PC-9 (cell line): ENCODE measurements at regions not wholly inside any gene's neighbourhood (a gene's known extent, or its start where the extent isn't known, plus 50 kb on each side); places are given as distances from the start of the nearest gene placed in this dataset.
A peak's percentile ranks its signal among the peaks of the same experiment; 100 is the strongest.

Source experiments
- BruUV-seq: library from RNA; stranded (reverse); fragments of 400-500 nt; replicated peaks from 2 replicates; lab custom pipeline; 2021; lab: Mats Ljungman, UMichigan
- CTCF ChIA-PET: fragments of 300-600 bp; sonication (Branson Sonifier 250); formaldehyde crosslinking; loops from one replicate; lab custom pipeline; 2022; ENCODE audit warnings: antibody characterized with exemption; lab: Charles Lee
- POLR2A ChIA-PET: fragments of 300-600 bp; sonication (Branson Sonifier 250); formaldehyde crosslinking; loops from one replicate; lab custom pipeline; 2022; ENCODE audit warnings: antibody characterized with exemption; ENCODE audit not compliant: unreplicated experiment; lab: Charles Lee
- DNase-seq, 2 experiments: peaks; one replicate each; pipeline versions ENCODE4 v3.0.0 to v3.0.0-alpha.2; 2015 to 2022; ENCODE audit warnings: mixed read lengths in 1 of 2
- H2AFZ ChIP-seq: fragments of 200-600 bp; sonication (generic); 2 replicates; pipeline ENCODE4 v1.8.1; 2017; ENCODE audit warnings: antibody characterized with exemption
- H3F3A ChIP-seq: fragments of 200-600 bp; sonication (generic); 2 replicates; pipeline ENCODE4 v1.8.1; 2017; ENCODE audit warnings: antibody characterized with exemption, mild to moderate bottlenecking, low read depth; ENCODE audit not compliant: insufficient read depth
- H3K27ac ChIP-seq: fragments of 200-600 bp; sonication (generic); 2 replicates; pipeline ENCODE4 v1.6.1; 2016; ENCODE audit warnings: mixed run types
- H3K27me3 ChIP-seq: fragments of 200-600 bp; sonication (generic); 2 replicates; pipeline ENCODE4 v1.6.1; 2016; ENCODE audit warnings: low read depth, mixed run types; ENCODE audit not compliant: insufficient read depth
- H3K36me3 ChIP-seq: fragments of 200-600 bp; sonication (generic); 2 replicates; pipeline ENCODE4 v1.6.1; 2016; ENCODE audit warnings: low read depth, mixed run types
- H3K4me1 ChIP-seq: fragments of 200-600 bp; sonication (generic); replicated peaks from 2 replicates; pipeline ENCODE4 v1.6.1; 2016; ENCODE audit warnings: mixed run types; ENCODE audit not compliant: insufficient read depth
- H3K4me2 ChIP-seq: fragments of 200-600 bp; sonication (generic); 2 replicates; pipeline ENCODE4 v1.6.1; 2017; ENCODE audit warnings: mixed run types
- H3K4me3 ChIP-seq: fragments of 200-600 bp; sonication (generic); 2 replicates; pipeline ENCODE4 v1.6.1; 2016; ENCODE audit warnings: mixed run types
- H3K79me2 ChIP-seq: fragments of 200-600 bp; sonication (generic); 2 replicates; pipeline ENCODE4 v1.6.1; 2017; ENCODE audit warnings: low read depth, mixed run types
- H3K9me2 ChIP-seq: fragments of 200-600 bp; sonication (generic); 2 replicates; pipeline ENCODE4 v1.8.1; 2017; ENCODE audit warnings: mild to moderate bottlenecking; ENCODE audit not compliant: insufficient read depth
- H3K9me3 ChIP-seq: fragments of 200-600 bp; sonication (generic); 2 replicates; pipeline ENCODE4 v1.8.1; 2016; ENCODE audit warnings: low read depth; ENCODE audit not compliant: insufficient read depth
- H4K20me1 ChIP-seq: fragments of 200-600 bp; sonication (generic); 2 replicates; pipeline ENCODE4 v1.8.1; 2017; ENCODE audit not compliant: insufficient read depth
- EZH2 ChIP-seq: fragments of 200-600 bp; sonication (generic); IDR thresholded peaks from 2 replicates; pipeline ENCODE4 v1.8.0; 2017; ENCODE audit warnings: antibody characterized with exemption, low read depth
- intact Hi-C: fragments of 100-400 bp; cut with micrococcal nuclease; formaldehyde crosslinking; loops from one replicate; pipeline ENCODE4 v1.10.0; 2022; ENCODE audit not compliant: unreplicated experiment
- TF ChIP-seq, protein P1 (sequence below): fragments of 200-600 bp; sonication (generic); conservative IDR thresholded peaks from 2 replicates; pipeline ENCODE4 v1.6.1; 2017; ENCODE audit warnings: mixed run types, antibody characterized with exemption, mild to moderate bottlenecking, moderate library complexity

DNA sequence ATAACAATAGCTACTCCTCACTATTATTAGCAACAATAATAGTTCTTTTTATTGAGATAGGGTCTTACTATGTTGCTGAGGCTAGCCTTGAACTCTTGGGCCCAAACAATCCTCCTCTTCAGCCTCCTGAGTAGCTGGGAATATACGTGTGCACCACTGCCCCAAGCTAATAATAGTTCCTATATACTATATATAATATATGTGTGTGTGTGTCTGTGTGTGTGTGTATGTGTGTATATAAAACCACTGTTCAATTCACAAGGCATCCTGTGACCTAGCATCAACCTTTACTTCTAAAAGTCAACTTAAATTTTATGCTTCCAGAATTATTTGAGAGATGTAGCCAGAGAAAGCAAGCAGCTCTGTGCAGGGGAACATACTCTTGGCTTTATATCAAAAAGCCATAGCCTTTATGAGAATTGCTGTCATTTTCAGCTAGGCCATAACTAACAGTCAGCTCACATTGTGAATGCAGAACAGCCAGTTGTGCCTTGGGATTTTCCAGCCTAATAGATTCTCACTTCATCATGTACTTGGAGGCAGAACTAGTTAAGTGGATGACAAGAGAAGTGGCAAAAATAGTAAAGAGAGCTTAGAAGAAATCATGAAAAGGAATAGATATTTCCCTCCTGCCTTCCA lies 665.5 kb downstream of the NYAP2 start:
- H3K4me2 ChIP-seq = no peak overlapping the region
- no peak overlapping the region for H3K27ac ChIP-seq
- no peak for DNase-seq
- no peak overlapping the region for H3K4me3 ChIP-seq
- BruUV-seq = no TSS peak
- CTCF ChIA-PET = no interaction called here
- H3K36me3 ChIP-seq = no peaks in the 10 kb centered on the region
- peaks cover 7% of the 10 kb centered on the region for H3F3A ChIP-seq
- peaks cover 18% of the 10 kb centered on the region for H3K4me1 ChIP-seq
- no peak overlapping the region for H2AFZ ChIP-seq
- intact Hi-C loops = no loop called here
- H3K79me2 ChIP-seq = no peaks in the 10 kb centered on the region
- peaks cover 9% of the 10 kb centered on the region for H3K9me3 ChIP-seq
- H3K27me3 ChIP-seq = no peaks in the 10 kb centered on the region
- no peaks in the 10 kb centered on the region for H3K9me2 ChIP-seq
- H4K20me1 ChIP-seq = no peaks in the 10 kb centered on the region
- POLR2A ChIA-PET = no interaction called here
- TF ChIP-seq, protein P1, sequence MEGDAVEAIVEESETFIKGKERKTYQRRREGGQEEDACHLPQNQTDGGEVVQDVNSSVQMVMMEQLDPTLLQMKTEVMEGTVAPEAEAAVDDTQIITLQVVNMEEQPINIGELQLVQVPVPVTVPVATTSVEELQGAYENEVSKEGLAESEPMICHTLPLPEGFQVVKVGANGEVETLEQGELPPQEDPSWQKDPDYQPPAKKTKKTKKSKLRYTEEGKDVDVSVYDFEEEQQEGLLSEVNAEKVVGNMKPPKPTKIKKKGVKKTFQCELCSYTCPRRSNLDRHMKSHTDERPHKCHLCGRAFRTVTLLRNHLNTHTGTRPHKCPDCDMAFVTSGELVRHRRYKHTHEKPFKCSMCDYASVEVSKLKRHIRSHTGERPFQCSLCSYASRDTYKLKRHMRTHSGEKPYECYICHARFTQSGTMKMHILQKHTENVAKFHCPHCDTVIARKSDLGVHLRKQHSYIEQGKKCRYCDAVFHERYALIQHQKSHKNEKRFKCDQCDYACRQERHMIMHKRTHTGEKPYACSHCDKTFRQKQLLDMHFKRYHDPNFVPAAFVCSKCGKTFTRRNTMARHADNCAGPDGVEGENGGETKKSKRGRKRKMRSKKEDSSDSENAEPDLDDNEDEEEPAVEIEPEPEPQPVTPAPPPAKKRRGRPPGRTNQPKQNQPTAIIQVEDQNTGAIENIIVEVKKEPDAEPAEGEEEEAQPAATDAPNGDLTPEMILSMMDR = no peak
- no peak for TF ChIP-seq EZH2

- Histone ChIP-seq H3K36me3 (no peaks in the 10 kb centered on the region), H3K79me2 (no peaks in the 10 kb centered on the region), H3K4me1 (peaks cover 18% of the 10 kb centered on the region), H3K27ac (peak overlapping the region; percentile 73), H3K27me3 (no peaks in the 10 kb centered on the region), H3K9me2 (no peaks in the 10 kb centered on the region), H3K4me2 (peak overlapping the region; percentile 37), H3K4me3 (no peak overlapping the region), H3F3A (peaks cover 7% of the 10 kb centered on the region), H3K9me3 (peaks cover 9% of the 10 kb centered on the region), H4K20me1 (no peaks in the 10 kb centered on the region), H2AFZ (no peak overlapping the region; the same call in 1 of the 2 replicates)
- intact Hi-C loops = no loop called here
- TF ChIP-seq, protein P1 = no peak
- ChIA-PET CTCF (no interaction called here), POLR2A (no interaction called here)
- no TSS peak for BruUV-seq
- peak in 1 of 2 experiments; percentile 73 for DNase-seq
Observed at GRCh38 chr2:226063704-226064440, 664.4 kb downstream of the NYAP2 start.

- intact Hi-C loops = no loop called here
- DNase-seq = no peak
- Histone ChIP-seq H3K36me3 (no peaks in the 10 kb centered on the region), H3K4me1 (peaks cover 18% of the 10 kb centered on the region), H3K79me2 (no peaks in the 10 kb centered on the region), H3K27ac (no peak overlapping the region), H3K4me2 (no peak overlapping the region), H3K9me2 (no peaks in the 10 kb centered on the region), H4K20me1 (no peaks in the 10 kb centered on the region), H2AFZ (no peak overlapping the region), H3K4me3 (no peak overlapping the region), H3K9me3 (peaks cover 4% of the 10 kb centered on the region), H3K27me3 (no peaks in the 10 kb centered on the region), H3F3A (peaks cover 7% of the 10 kb centered on the region)
- CTCF ChIA-PET = interaction anchor here (0.5 kb wide), 1 partner anchor 166 kb away, joined by 3 read pairs; no protein-coding TSS in a partner anchor
- POLR2A ChIA-PET = no interaction called here
- no peak for TF ChIP-seq EZH2
- TF ChIP-seq, protein P1 = no peak
- no TSS peak for BruUV-seq
Observed at GRCh38 chr2:226059961-226060627, 660.6 kb downstream of the NYAP2 start.
